Fibroblast of lung (primary cell): ENCODE measurements at regions not wholly inside any gene's neighbourhood (a gene's known extent, or its start where the extent isn't known, plus 50 kb on each side); places are given as distances from the start of the nearest gene placed in this dataset.

Experiments
- DNase-seq, 2 donors: peaks; one replicate each; pipeline versions ENCODE4 v3.0.0 to v3.0.0-alpha.2; 2010; ENCODE audit warnings: low read depth in 2 of 2
- H2AFZ ChIP-seq: 2 replicates; pipeline ENCODE4 v1.5.1; 2012; ENCODE audit warnings: low read length, control low read depth, inconsistent platforms
- H3K27ac ChIP-seq: 2 replicates; pipeline ENCODE4 v1.5.1; 2011; ENCODE audit warnings: low read length, control low read depth; ENCODE audit not compliant: insufficient read depth
- H3K27me3 ChIP-seq: 2 replicates; pipeline ENCODE4 v1.5.1; 2011; ENCODE audit warnings: mild to moderate bottlenecking, low read length; ENCODE audit not compliant: control insufficient read depth, insufficient read depth
- H3K36me3 ChIP-seq: 2 replicates; pipeline ENCODE4 v1.5.1; 2011; ENCODE audit warnings: low read length; ENCODE audit not compliant: control insufficient read depth, insufficient read depth
- H3K4me1 ChIP-seq: 2 replicates; pipeline ENCODE4 v1.5.1; 2011; ENCODE audit warnings: low read length; ENCODE audit not compliant: control insufficient read depth, insufficient read depth; ENCODE audit errors: extremely low read depth
- H3K4me2 ChIP-seq: 2 replicates; pipeline ENCODE4 v1.5.1; 2011; ENCODE audit warnings: low read length, control low read depth; ENCODE audit not compliant: insufficient read depth; ENCODE audit errors: extremely low read depth
- H3K4me3 ChIP-seq, 4 experiments: fragments of 200-600 bp in 1 of 4; sonication (generic) in 1 of 4; replicated peaks in 1 of 4; 2 replicates each; pipeline ENCODE4 v1.5.1; 2011 to 2016; ENCODE audit warnings: low read length in 4 of 4, low read depth in 3 of 4, mild to moderate bottlenecking in 3 of 4, control low read depth in 2 of 4, inconsistent platforms in 1 of 4, mixed read lengths in 1 of 4; ENCODE audit not compliant: insufficient read depth in 1 of 4; ENCODE audit errors: control extremely low read depth in 1 of 4
- H3K79me2 ChIP-seq: 2 replicates; pipeline ENCODE4 v1.5.1; 2012; ENCODE audit warnings: mild to moderate bottlenecking, low read length, inconsistent platforms; ENCODE audit not compliant: control insufficient read depth, insufficient read depth
- H3K9ac ChIP-seq: 2 replicates; pipeline ENCODE4 v1.5.1; 2011; ENCODE audit warnings: mild to moderate bottlenecking, low read length, control low read depth; ENCODE audit not compliant: insufficient read depth
- H3K9me3 ChIP-seq: 2 replicates; pipeline ENCODE4 v1.5.1; 2012; ENCODE audit warnings: low read depth, low read length; ENCODE audit not compliant: control insufficient read depth, insufficient read depth
- H4K20me1 ChIP-seq: 2 replicates; pipeline ENCODE4 v1.5.1; 2011; ENCODE audit warnings: low read length; ENCODE audit not compliant: control insufficient read depth, insufficient read depth; ENCODE audit errors: extremely low read depth
- CTCF ChIP-seq, 2 donors: IDR thresholded peaks in 1 of 2; conservative IDR thresholded peaks in 1 of 2; 1 replicate in 1 of 2; 2 replicates in 1 of 2; pipeline ENCODE4 v1.5.1; 2011 to 2012; ENCODE audit warnings: low read length in 2 of 2, control low read depth in 1 of 2, inconsistent platforms in 1 of 2, low read depth in 1 of 2, mild to moderate bottlenecking in 1 of 2
- EZH2 ChIP-seq: IDR thresholded peaks from 2 replicates; pipeline ENCODE4 v1.5.1; 2012; ENCODE audit warnings: low read length, control low read depth, mild to moderate bottlenecking; ENCODE audit errors: missing control alignments

GRCh38 chr5:117487556-117487955 lies 912.9 kb upstream of the SEMA6A start:
- Histone ChIP-seq H3K9ac (no peak overlapping the region), H3K4me2 (no peak overlapping the region), H3K27ac (no peak overlapping the region), H3K79me2 (no peaks in the 10 kb centered on the region), H3K4me3 (no peak overlapping the region), H4K20me1 (no peaks in the 10 kb centered on the region), H3K36me3 (no peaks in the 10 kb centered on the region), H3K9me3 (no peaks in the 10 kb centered on the region), H3K4me1 (no peaks in the 10 kb centered on the region), H3K27me3 (no peaks in the 10 kb centered on the region), H2AFZ (no peak overlapping the region)
- TF ChIP-seq CTCF (conservative IDR thresholded peaks at IDR 0.05 in 1 of 2, IDR thresholded peaks at IDR 0.05 in 1 of 2; ENCODE audit: low read depth in 1 of 2, low read length in 2 of 2), result no peak
- TF ChIP-seq EZH2, result no peak
- no peak for DNase-seq

DNA sequence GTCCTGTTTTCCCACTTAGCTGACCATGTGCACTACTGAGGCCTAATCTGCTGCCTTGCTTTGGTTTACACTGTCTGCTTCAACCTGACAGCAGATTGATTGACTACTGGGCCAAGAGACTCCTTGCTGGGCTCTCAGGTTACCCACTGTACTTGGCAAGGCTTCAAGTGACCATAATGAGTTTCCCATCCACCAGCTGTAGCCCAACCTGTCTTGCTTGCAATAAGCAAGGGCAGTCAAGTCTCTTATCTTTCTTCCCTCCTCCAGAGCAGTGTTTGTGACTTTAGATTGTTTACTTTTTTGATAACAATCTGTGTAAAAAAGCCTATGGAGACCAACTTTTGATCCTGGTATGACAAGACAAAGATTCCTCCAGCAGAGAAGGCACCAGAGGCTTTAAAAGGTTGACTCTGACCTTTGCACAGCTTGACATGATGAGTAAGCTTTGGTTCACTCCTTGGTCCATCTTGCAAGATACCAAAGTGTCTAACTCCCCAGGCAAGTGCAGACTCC lies 912.3 kb upstream of the SEMA6A start:
- TF ChIP-seq EZH2 (no peak), CTCF (conservative IDR thresholded peaks at IDR 0.05 in 1 of 2, IDR thresholded peaks at IDR 0.05 in 1 of 2; ENCODE audit: low read depth in 1 of 2, low read length in 2 of 2) (no peak)
- no peak overlapping the region for H3K4me2 ChIP-seq
- H3K36me3 ChIP-seq, result no peaks in the 10 kb centered on the region
- no peaks in the 10 kb centered on the region for H3K79me2 ChIP-seq
- no peaks in the 10 kb centered on the region for H3K4me1 ChIP-seq
- no peaks in the 10 kb centered on the region for H4K20me1 ChIP-seq
- H3K4me3 ChIP-seq, result no peak overlapping the region
- no peaks in the 10 kb centered on the region for H3K27me3 ChIP-seq
- H3K9ac ChIP-seq, result no peak overlapping the region
- no peaks in the 10 kb centered on the region for H3K9me3 ChIP-seq
- H3K27ac ChIP-seq, result no peak overlapping the region
- DNase-seq, result no peak
- no peak overlapping the region for H2AFZ ChIP-seq

DNA sequence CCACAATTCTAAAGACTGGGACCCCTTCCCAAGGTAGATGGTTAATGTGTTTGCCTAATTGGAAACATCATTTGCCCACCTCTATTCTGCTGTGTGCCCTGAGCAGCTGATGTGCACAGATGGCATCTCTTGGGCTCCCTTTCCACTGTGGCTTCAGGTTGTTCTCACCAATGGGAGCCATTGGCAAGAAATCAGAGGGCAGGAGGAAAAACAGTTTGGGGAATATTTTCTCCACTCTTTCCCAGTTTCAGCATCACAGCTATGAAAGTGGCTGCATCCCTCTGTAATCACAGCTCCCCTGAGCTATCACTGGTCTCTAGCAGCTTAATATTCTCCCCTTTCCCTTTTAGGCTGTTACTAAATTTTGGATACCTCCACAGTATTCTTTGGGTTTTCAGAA lies 911.6 kb upstream of the SEMA6A start:
- no peaks in the 10 kb centered on the region for H3K27me3 ChIP-seq
- H3K27ac ChIP-seq, result no peak overlapping the region
- no peaks in the 10 kb centered on the region for H3K4me1 ChIP-seq
- H3K4me2 ChIP-seq, result no peak overlapping the region
- H3K79me2 ChIP-seq, result no peaks in the 10 kb centered on the region
- H3K4me3 ChIP-seq, result no peak overlapping the region
- TF ChIP-seq CTCF (conservative IDR thresholded peaks at IDR 0.05 in 1 of 2, IDR thresholded peaks at IDR 0.05 in 1 of 2; ENCODE audit: low read depth in 1 of 2, low read length in 2 of 2) (no peak), EZH2 (no peak)
- H4K20me1 ChIP-seq, result no peaks in the 10 kb centered on the region
- no peak for DNase-seq
- H2AFZ ChIP-seq, result no peak overlapping the region
- H3K9ac ChIP-seq, result no peak overlapping the region
- no peaks in the 10 kb centered on the region for H3K9me3 ChIP-seq
- H3K36me3 ChIP-seq, result no peaks in the 10 kb centered on the region
